ENCODE measurements at regions not wholly inside any gene's neighbourhood (a gene's known extent, or its start where the extent isn't known, plus 50 kb on each side); places are given as distances from the start of the nearest gene placed in this dataset.
A peak's percentile ranks its signal among the peaks of the same experiment; 100 is the strongest.

DNA sequence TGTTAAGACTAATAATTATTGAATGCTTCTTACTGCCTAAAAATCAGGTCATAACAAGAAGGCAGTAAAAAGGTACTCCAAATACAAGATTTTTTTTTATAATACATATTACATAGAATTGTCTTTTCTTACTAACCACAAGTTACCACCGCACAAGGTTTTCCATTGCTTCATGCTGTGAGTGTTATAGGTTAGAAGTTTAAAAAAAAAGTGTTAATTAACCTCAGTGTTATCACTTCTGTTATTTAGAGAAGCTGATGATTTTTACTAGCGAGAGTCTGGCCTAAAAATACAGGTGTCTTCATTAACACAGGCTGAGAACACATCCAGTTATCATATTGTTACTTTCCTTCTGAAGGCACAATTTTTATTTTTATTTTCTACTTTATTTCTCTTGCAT, 1281.9 kb upstream of the CELF2 start:
- DNase-seq (ENCODE audit: low spot score): no peak

DNA sequence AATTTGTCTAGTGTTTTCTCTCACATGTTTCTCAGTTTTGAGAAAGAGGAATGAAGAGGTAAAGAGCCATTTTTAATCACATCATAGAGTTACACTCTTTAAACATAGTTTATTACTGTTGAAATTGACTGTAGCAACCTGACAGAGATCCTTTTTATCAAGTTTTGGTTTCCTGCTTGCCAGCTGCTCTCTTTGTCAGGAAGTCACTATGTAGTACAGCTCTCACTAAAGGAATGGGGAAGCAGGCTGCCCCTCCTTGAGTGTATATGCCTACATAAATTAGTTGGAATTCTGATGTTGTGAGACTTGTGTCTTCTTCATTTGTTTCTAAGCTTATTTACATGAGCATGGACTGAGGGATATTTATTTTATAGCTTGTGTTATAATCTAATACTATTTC, 1274.0 kb upstream of the CELF2 start:
- no peak for DNase-seq (ENCODE audit: low spot score)

DNA sequence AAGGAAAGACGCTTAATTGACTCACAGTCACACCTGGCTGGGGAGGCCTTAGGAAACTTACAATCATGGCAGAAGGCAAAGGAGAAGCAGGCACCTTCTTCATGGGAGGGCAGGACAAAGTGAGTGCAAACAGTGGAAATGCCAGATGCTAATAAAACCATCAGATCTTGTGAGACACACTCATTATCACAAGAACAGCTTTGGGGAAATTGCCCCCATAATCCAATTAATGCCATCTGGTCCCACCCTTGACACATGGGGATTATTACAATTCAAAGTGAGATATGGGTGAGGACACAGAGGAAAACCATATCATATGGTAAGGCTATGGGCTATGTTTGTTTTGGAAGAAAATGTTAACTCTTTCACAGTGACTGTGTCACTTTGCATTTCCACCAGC, 1272.5 kb upstream of the CELF2 start:
- DNase-seq (ENCODE audit: low spot score): no peak

DNA sequence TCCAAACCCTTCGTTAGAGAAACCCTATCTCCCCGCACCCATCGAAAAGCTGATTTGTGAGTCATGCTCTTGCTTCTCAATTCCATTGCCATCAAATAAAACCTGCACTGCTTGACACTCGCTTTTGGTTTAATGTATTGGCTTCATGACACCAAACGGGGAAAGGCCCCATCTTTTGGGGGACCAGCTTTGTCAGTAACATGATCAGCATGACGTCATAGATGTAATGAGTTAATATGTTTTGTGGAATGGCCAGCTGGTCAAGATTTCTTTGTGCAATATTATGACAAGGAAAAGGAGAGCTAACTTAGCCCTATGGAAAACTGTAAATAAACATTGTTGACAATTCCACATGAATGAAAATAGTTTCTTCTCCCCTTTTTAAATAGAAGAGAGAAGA, 1260.5 kb upstream of the CELF2 start:
- no peak for DNase-seq (ENCODE audit: low spot score)

DNA sequence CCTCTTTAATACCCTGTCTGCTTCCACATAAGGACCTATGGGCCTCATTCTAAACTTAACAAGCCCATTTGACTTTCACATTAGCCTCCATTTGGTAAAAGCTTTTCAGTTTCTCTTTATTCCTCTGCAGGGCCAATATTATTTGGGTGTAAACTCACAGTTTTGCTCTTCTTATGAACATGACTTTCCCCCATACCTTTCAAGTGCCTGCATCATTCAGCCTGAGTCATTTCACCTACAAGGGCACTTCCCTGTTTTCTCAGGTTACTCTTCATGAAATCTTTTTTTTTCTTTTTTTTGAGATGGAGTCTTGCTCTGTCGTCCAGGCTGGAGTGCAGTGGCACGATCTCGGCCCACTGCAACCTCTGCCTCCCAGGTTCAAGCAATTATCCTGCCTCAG, 1258.1 kb upstream of the CELF2 start:
- no peak for DNase-seq (ENCODE audit: low spot score)

DNA sequence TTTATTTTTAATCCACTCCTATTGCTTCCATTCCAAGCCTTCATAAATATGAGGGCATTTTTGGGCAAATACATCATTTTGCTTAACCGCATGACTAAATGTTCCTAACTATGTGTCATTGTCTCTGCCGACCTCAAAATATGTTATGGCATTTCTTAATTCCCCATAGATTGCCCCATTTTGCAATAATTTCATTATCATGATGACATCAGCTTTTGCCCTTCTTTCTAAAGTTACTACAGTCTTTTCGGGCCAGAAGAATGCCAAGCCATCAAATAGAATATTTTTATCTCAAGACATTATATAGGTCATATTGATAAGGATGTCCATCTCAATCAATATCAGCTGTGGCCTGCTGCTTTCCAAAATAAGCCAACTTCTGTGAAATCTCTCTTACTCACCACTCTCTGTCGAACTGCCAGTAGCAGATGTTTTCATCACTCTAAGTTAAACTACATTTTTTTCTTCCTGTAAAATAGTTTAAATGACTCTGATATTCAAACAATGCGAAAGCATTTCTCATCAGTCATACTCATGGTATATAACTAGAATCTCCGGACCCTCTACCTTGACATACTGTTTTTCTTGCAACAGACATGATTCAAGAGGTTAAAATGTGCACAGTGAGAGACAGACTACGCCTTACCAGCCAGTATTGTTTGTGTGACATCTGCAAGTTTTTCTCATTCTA, 1254.6 kb upstream of the CELF2 start:
- no peak for DNase-seq (ENCODE audit: low spot score)

DNA sequence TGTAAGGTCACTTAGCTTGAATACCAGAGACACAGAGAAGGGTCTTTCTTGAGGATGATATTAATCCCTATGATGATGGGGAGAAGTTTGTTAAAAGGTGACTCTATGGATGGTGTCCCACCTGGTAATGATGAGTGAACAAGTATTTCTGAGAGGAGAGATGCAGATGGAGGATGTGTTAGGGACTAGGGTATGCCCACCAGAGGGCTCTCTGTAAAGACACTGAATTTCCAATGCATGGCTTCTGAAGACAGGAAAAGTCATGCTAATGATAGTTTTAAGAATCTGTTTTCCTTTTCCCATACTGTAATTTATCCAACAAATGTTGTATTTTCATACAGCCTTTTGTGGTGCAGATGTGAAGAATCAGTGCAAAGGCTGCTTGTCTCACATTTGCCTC, 1250.9 kb upstream of the CELF2 start:
- DNase-seq (ENCODE audit: low spot score): no peak

DNA sequence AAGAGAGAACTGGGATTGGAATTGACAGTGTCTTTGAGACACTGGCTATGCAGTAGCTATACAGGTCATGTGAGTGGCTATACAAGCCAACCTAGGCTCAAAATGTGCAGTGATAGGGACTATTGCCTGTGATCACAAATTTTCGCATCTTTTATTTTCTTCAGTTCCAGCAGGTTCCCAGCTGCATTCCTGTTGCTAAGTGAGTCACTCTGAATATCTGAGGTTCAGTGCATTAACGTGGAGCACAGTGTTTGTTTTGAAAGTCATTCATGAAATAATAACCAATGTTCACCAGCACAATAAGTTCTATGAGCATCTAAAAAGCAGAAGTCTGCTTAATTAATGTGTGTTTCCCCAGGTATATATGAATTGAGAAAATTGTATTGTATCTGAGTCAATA, 1236.0 kb upstream of the CELF2 start:
- DNase-seq (ENCODE audit: low spot score): no peak

DNA sequence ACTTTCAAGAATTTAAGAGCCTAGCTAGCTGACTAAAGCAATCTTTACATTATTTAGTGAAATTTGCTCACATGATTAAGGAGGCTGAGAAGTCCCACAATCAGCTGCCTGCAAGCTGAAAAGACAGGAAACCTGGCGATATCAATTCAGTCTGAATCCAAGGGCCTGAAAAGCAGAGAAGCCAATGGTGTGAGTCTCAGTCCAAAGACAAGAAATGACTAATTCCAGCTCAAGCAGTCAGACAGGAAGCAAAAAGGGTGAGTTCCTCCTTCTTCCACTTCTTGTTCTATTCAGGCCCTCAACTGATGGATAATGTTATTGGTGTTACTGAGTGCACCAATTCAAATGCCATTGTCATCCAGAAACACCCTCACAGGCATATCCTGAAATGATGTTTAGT, 1231.6 kb upstream of the CELF2 start:
- DNase-seq (ENCODE audit: low spot score): no peak

DNA sequence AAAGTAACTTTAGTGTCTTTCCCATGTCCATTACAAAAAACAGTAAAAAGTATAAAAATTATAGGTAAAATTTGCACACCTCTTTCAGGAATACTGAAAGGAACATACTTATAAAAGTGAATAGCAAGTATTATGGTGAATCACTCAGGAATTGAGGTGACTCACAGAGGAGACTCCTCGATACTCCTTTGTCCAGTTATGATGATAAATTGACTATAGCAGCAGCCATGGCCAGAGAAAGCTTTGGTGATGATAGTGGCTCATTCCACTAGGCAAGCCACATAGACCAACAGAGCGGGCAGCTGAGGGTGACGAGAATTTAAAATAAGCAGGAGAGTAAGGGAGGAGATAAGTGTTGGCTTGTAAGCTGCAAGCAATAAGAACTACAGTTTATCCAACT, 1231.1 kb upstream of the CELF2 start:
- peak; percentile 2 for DNase-seq (ENCODE audit: low spot score)

DNA sequence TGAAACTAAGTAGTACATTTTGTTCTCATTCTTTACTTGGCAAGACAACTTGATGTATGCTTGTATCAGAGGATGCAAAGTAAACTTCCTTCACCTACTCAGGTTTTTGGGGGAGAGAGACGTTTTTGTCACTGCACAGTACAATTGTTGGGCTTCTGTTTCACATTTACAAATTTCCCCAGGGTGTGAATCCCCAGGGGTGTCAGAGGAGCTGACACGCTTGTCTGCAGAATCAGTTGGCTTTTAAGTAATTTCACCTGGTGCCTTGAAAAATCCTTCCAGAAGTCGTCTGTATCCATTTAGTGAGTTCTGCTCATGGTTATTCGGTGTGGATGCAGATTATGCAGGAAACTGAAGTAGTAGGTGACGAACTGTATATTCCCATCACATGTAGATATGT, 1227.7 kb upstream of the CELF2 start:
- no peak for DNase-seq (ENCODE audit: low spot score)

DNA sequence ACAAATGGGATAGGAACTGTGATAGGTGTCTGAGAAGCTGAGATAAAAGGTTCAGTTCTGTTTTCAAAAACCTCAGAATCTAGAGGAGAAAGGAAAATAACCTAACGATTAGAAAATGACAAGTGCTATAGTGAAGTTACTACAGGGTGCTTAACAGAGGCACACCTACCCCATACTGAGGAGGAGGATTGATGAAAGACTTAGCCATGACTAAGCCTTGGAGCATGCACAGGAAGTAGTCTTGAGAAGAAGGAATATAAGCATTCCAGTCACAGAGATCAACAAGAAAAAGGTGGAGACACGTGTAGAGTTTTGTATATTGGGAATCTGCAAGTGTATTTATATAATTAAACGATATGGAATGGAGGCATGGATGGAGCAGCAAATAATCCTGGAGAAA, 1225.5 kb upstream of the CELF2 start:
- DNase-seq (ENCODE audit: low spot score): no peak

DNA sequence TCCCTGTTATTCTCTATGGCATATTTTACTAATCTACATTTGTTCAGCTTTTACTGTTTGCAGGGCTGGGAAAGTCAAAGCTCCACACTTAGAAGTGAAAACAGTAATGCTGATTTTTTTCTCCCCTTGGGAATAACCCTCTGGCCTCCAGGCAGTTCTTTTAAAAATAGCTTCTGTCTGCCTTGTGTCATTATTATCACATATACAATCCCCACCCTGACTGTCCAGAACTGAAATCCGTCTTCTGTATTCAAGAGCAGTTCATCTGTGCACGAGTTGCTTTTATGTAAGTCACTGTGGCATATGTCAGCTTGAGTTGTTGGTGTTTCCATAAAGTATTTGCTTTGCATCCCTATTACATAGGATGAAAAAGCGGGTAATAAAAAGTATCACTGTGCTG, 1221.1 kb upstream of the CELF2 start:
- no peak for DNase-seq (ENCODE audit: low spot score)

DNA sequence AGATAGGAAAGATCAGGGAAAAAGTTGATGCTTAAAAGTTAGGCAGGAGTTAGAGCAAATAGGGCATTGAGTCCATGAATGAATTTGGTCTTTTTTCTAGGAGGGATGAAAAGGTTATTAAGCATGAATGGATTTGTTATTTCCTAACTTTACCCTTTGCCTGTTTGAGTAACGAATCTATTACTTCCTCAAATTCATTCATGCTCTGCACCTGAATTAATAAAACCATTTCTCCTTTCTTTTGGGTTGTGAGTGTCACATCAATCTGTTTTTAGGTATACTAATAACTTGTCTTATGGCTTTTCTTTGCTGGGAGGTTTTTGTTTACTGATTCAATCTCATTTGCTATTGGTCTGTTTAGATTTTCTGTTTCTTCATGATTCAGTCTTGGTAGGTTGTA, 1217.7 kb upstream of the CELF2 start:
- DNase-seq (ENCODE audit: low spot score): no peak

DNA sequence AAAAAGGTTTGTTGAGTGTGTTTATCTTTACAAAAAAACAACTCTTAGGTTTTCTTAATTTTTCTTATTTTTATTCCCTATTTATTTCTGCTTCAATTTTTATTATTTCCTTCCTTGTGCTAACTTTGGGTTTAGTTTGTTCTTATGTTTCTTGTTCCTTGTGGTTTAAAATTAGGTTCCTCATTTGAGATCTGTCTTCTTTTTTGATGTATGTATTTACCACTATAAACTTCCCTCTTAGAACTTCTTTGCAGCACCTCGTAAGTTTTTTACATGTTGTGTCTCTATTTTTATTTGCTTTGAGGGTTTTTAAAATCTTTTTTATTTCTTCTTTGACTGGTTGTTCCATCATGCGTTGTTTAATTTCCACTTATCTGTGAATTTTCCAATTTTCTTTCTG, 1217.1 kb upstream of the CELF2 start:
- DNase-seq (ENCODE audit: low spot score): no peak

DNA sequence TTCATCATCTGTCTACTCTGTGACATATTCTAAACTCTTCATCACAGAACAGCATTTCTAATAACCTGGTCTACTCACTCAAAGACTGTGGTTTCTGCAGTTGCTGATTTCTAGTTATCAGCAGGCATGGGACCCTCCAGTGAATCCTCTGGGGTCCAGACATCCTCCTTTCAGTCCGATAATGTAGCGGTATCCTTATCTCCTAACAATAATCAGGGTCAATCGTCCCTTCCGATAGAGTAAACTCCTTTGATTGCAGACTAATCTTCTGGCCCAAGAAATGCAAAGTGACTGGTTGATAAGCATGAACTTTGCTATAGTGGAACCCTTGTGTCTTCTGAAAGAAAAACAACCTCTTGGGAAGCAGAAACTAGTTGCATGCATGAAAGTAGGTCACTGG, 1209.8 kb upstream of the CELF2 start:
- DNase-seq (ENCODE audit: low spot score): no peak

DNA sequence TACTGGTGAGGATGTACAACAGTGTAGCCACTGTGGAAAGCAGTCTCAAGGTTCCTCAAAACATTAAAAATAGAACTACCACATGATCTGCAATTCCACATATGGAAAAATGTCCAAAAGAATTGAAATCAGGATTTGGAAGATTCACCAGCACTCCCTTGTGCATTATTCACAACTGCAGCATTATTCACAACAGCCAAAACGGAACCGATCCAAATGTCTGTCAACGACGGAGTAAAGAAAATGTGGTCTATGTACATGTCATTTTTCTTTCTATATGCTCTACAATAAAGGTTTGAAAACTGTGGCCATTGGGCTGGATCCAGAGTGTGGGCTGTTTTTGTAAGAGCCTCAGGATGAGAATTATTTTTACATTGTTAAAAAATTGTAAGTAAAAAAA, 1206.1 kb upstream of the CELF2 start:
- DNase-seq (ENCODE audit: low spot score): no peak

DNA sequence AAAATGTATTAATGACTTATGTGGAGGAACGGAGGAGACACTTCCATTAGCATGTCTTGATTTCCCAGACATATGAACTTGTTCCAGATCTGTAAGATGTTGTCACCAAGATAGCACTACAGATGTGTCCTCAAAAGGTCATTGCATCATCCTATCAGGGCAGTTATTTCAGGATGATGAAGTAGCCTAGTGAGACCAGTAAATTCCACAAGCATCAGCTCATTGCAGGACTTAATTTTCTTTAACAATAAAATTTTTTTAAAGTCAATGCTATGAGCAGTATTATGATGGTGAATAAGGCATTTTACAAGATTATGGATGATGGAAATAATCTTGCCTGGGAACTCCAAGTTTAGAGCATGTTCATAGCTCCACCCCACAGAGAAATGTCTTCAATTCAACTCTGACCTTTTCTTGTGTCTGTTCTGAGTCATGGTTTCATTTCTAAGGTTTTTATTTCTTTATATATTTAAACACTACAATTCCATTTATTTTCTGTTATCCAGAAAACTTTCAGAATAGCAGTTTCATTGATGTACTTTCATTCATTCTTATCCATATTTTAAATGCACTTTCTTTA, 1203.3 kb upstream of the CELF2 start:
- no peak for DNase-seq (ENCODE audit: low spot score)

DNA sequence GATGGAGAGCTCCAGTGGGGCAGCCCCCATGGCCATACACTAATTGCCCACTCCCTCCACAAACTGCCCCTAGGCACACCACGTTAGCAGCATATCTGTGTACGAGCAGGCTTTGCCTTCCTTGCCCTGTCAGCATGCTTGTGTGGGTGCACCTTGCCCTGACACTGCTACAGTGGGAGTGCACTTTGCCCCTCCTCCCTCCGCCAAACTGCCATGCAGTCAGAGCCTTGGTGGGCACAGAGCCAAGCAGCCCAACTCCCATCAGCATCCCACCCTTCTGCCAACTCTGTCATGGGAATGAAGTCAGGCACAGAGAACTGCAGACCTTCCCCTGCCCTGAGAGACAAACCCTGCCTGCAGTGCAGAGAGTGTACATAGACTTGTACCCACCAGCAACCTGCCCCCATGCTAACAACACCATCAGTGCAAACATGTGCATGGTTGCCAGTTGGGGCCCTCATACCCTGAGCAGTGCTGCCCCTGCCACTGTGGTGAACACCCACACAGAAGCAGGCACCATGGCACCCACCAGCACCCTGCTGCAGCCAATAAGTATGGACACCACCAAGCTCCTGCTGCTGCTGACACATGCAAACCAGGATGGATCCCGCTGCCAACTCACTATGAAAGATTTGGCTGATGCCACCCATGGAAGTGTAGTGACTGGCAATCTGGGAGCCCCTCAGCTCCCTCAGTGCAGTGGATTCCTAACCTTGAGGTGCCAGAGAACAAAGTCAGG, 1197.7 kb upstream of the CELF2 start:
- DNase-seq (ENCODE audit: low spot score): no peak

DNA sequence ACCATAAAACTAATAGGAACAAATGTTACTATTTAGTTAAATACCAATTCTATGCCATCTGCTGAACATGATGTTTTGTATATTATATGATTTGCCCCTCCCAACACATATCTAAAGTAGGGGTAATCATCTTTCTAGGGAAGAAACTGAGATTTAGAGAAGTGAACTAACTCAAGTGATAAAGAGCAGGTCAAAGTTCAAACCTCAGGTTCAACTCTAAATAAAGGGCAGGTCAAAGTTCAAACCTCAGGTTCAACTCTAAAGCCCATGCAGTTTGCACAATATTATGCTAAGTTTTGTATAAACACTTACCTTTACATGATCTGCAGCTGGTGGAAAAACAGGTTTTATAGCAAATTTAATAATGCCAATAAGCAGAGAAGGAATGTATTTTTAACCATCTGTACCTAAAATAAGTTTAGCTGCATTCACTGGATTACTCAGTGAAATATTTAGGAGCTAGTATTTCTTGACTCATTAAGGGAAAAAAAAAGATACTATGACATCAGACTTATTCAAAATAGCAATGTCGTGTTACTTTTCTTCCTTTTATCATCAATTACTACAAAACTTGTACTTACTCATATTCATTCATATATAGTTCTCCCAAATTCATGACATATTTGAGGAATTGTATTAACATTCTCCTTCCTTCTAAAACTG, 1194.3 kb upstream of the CELF2 start:
- no peak for DNase-seq (ENCODE audit: low spot score)

DNA sequence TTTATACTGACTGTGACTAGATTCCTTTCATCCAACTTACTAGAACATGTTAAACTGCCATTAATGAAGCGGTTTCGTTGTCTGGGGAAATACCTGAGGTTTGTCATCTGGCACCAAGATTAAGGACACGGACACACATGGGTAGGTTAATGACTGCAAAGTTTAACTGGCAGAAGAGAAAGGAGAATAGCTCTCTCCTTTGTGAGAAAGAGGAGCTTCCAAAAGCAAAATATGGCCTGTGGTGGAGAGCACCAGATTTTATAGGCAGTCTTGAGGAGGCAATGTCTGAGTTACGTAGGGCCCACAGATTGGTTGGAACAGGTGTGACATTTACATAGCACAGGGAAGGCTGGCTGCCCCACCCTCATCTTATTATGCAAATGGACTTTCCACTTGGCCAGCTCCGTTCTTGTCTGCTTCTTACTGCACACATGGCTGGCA, 1193.0 kb upstream of the CELF2 start:
- no peak for DNase-seq (ENCODE audit: low spot score)

DNA sequence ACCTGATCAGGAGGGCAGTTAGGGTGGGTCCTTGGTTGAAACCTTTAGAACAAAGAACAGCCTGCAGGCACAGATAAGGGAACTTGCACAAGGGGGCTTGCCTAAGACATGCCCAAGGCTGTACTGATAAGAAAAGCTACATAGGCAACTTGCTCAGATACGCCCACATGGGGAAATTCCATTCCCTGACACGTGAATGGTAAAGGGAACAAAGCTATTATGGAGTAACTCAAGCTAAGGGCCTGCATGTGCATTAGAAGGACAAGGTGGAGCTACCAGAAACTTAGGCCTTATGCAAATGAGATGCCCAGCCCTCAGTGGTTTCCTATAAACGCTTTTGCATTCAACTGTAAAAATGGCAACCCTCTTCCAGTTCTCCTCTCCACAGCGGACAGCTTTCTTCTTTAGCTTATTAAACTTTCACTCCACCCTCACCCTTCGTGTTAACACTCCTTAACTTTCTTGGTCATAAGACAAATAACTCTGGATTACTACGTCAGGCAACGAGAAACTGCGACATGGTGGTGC, 1192.1 kb upstream of the CELF2 start:
- peak; percentile 1 for DNase-seq (ENCODE audit: low spot score)

DNA sequence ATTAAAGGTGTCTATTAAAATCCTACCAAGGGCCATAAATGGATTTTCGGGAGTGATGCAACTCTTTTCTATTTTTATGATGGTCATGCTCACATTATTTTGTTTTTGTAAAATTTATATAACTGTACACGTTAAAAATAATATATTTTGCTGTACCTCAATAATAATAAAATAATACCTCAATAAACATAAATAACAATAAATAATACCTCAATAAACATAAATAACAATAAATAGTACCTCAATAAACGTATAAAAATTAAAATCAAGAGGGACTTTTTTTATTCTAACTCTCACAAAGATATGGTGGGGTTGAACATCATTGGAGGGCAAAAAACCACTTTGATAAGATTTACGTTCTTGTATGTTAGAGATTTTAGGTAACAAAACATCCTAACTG, 1189.6 kb upstream of the CELF2 start:
- DNase-seq (ENCODE audit: low spot score): no peak
